HG03520 (cell line): ENCODE measurements at regions not wholly inside any gene's neighbourhood (a gene's known extent, or its start where the extent isn't known, plus 50 kb on each side); places are given as distances from the start of the nearest gene placed in this dataset.
"Not testable (repeated sequence)": the region's sequence is repeated elsewhere in the genome, so short reads cannot be mapped to it uniquely, and the experiment has no call there.

Source experiments
- ATAC-seq: cut with Tn5 transposase; IDR thresholded peaks from one replicate; pipeline ENCODE4 v1.9.1; 2021; ENCODE audit warnings: mild to moderate bottlenecking, moderate library complexity; ENCODE audit not compliant: unreplicated experiment

GRCh38 chr12:124070394-124071074 is 97.5 kb downstream of the ZNF664 start:
- not testable (repeated sequence) for ATAC-seq

GRCh38 chr12:124071075-124071443 is 98.0 kb downstream of the ZNF664 start:
- ATAC-seq, result no peak

GRCh38 chr12:124073356-124074035 is 100.5 kb downstream of the ZNF664 start:
- ATAC-seq, result no peak

- ATAC-seq, result no peak
These were observed 102.8 kb downstream of the ZNF664 start for GRCh38 chr12:124075841-124076240.

- ATAC-seq, result no peak
These were observed 104.7 kb downstream of the ZNF664 start for GRCh38 chr12:124077701-124078100.

- ATAC-seq, result no peak
These were observed 105.8 kb downstream of the ZNF664 start for GRCh38 chr12:124078800-124079199.

GRCh38 chr12:124080649-124081048 is 107.6 kb downstream of the ZNF664 start:
- ATAC-seq, result no peak

GRCh38 chr12:124082012-124082411 is 109.0 kb downstream of the ZNF664 start:
- ATAC-seq, result no peak

- no peak for ATAC-seq
These were observed 109.7 kb downstream of the ZNF664 start for GRCh38 chr12:124082687-124083086.

GRCh38 chr12:124083708-124084107 is 110.7 kb downstream of the ZNF664 start:
- ATAC-seq, result no peak

- no peak for ATAC-seq
These were observed 112.6 kb downstream of the ZNF664 start for GRCh38 chr12:124085419-124086296.

GRCh38 chr12:124086299-124086898 is 113.4 kb downstream of the ZNF664 start:
- no peak for ATAC-seq

GRCh38 chr12:124087266-124088051 is 114.4 kb downstream of the ZNF664 start:
- no peak for ATAC-seq

GRCh38 chr12:124088217-124088907 is 115.3 kb downstream of the ZNF664 start:
- no peak for ATAC-seq

- ATAC-seq, result not testable (repeated sequence)
These were observed 116.3 kb downstream of the ZNF664 start for GRCh38 chr12:124089181-124089914.

GRCh38 chr12:124091835-124092234 is 118.8 kb downstream of the ZNF664 start:
- ATAC-seq, result no peak

- not testable (repeated sequence) for ATAC-seq
These were observed 119.5 kb downstream of the ZNF664 start for GRCh38 chr12:124092532-124092931.

- no peak for ATAC-seq
These were observed 120.3 kb downstream of the ZNF664 start for GRCh38 chr12:124093297-124093696.

GRCh38 chr12:124094188-124094587 is 121.2 kb downstream of the ZNF664 start:
- ATAC-seq, result no peak
